Psoas muscle (tissue), 7 donors: ENCODE measurements at regions not wholly inside any gene's neighbourhood (a gene's known extent, or its start where the extent isn't known, plus 50 kb on each side); places are given as distances from the start of the nearest gene placed in this dataset.

ENCODE experiments used
- ATAC-seq, 4 donors: fragments of 200-7000 bp; cut with Tn5 transposase; one replicate each; pipeline ENCODE4 v1.9.1; 2020; ENCODE audit warnings: moderate library complexity in 3 of 4, mild to moderate bottlenecking in 2 of 4
- DNase-seq, 2 donors: peaks; one replicate each; pipeline ENCODE4 v3.0.0-alpha.2; 2020
- H3K27ac ChIP-seq: fragments of 200-600 bp; one replicate; pipeline ENCODE4 v1.8.0; 2022
- H3K27me3 ChIP-seq, 3 donors: fragments of 200-600 bp in 1 of 3; one replicate each; pipeline versions ENCODE4 v1.6.1 to v1.8.0; 2013 to 2022; ENCODE audit warnings: low read length in 2 of 3, mild to moderate bottlenecking in 2 of 3, moderate library complexity in 1 of 3; ENCODE audit not compliant: insufficient read depth in 3 of 3
- H3K36me3 ChIP-seq, 2 donors: fragments of 200-600 bp in 1 of 2; one replicate each; pipeline versions ENCODE4 v1.6.1 to v1.8.0; 2013 to 2022; ENCODE audit warnings: low read depth in 1 of 2, mild to moderate bottlenecking in 1 of 2, moderate library complexity in 1 of 2; ENCODE audit not compliant: insufficient read depth in 1 of 2
- H3K4me1 ChIP-seq: fragments of 200-600 bp; one replicate; pipeline ENCODE4 v1.8.0; 2022
- H3K4me3 ChIP-seq: fragments of 200-600 bp; one replicate; pipeline ENCODE4 v1.8.0; 2022; ENCODE audit warnings: mild to moderate bottlenecking
- H3K9me3 ChIP-seq: fragments of 200-600 bp; one replicate; pipeline ENCODE4 v1.8.0; 2022
- CTCF ChIP-seq: fragments of 200-600 bp; IDR thresholded peaks from one replicate; pipeline ENCODE4 v1.8.0; 2022; ENCODE audit warnings: antibody characterized with exemption
- WGBS, 3 donors: extraction: QIAGEN DNeasy Blood & Tissue Kit; methylation state at CpG; one replicate each; pipeline versions ENCODE4 v1.1.6 to v1.1.7; 2013; 5-methylcytosine and 5-hydroxymethylcytosine counted together
- intact Hi-C, 2 donors: fragments of 100-400 bp; cut with DNase I; formaldehyde crosslinking; loops; one replicate each; pipeline versions ENCODE4 v1.11.0 to v1.14.2; 2022
- donor health status: healthy with polysubstance abuse.
- donor health status: DM: no; HTN: no; CAD: no; lungs with moderate emphysema.
- donor health status: Bipolar disorder and iron deficiency.
- donor health status: healthy.
- donor health status: DM: yes; HTN: yes; CAD: no.
- donor health status: DM: no; HTN: no; CAD: no.
- donor health status: DM: yes; HTN: yes; CAD: no.

GRCh38 chr6:144711661-144712060 is 426.5 kb downstream of the UTRN start:
- no peak for TF ChIP-seq CTCF
- Histone ChIP-seq H3K36me3 (peaks cover 0 to 2% of the 10 kb centered on the region in 2 donors), H3K27ac (no peak overlapping the region), H3K27me3 (no peaks in the 10 kb centered on the region), H3K4me3 (no peak overlapping the region), H3K4me1 (no peaks in the 10 kb centered on the region), H3K9me3 (no peaks in the 10 kb centered on the region)
- no peak for DNase-seq
- ATAC-seq = no peak
- WGBS, 3 donors = 91 to 94% (median 92%) methylated on average over 2 of the region's 2 CpGs
- intact Hi-C loops = no loop called here

GRCh38 chr6:144712541-144712940 is 427.4 kb downstream of the UTRN start:
- Histone ChIP-seq H3K27me3 (no peaks in the 10 kb centered on the region), H3K9me3 (no peaks in the 10 kb centered on the region), H3K4me1 (no peaks in the 10 kb centered on the region), H3K27ac (no peak overlapping the region), H3K4me3 (no peak overlapping the region), H3K36me3 (peaks cover 0 to 1% of the 10 kb centered on the region in 2 donors)
- TF ChIP-seq CTCF = no peak
- 41 to 77% (median 45%) methylated on average over 1 of the region's 1 CpG for WGBS, 3 donors
- intact Hi-C loops = no loop called here
- no peak for ATAC-seq
- DNase-seq = no peak

- intact Hi-C loops = no loop called here
- DNase-seq (no peak), ATAC-seq (no peak)
- TF ChIP-seq CTCF = no peak
- H3K9me3 ChIP-seq = no peaks in the 10 kb centered on the region
- no peak overlapping the region for H3K4me3 ChIP-seq
- 78 to 85% (median 81%) methylated on average over 2 of the region's 2 CpGs for WGBS, 3 donors
- no peaks in the 10 kb centered on the region for H3K27me3 ChIP-seq
- H3K36me3 ChIP-seq = no peaks in the 10 kb centered on the region
- no peaks in the 10 kb centered on the region for H3K4me1 ChIP-seq
- no peak overlapping the region for H3K27ac ChIP-seq
Observed at GRCh38 chr6:144714021-144714712, 429.0 kb downstream of the UTRN start.

GRCh38 chr6:144715344-144715743 is 430.2 kb downstream of the UTRN start:
- Histone ChIP-seq H3K4me3 (no peak overlapping the region), H3K4me1 (no peaks in the 10 kb centered on the region), H3K36me3 (no peaks in the 10 kb centered on the region), H3K9me3 (no peaks in the 10 kb centered on the region), H3K27ac (no peak overlapping the region), H3K27me3 (no peaks in the 10 kb centered on the region)
- DNase-seq (no peak), ATAC-seq (no peak)
- intact Hi-C loops = no loop called here
- WGBS, 3 donors = 95 to 100% (median 95%) methylated on average over 2 of the region's 2 CpGs
- no peak for TF ChIP-seq CTCF

- 96 to 98% (median 97%) methylated on average over 2 of the region's 2 CpGs for WGBS, 3 donors
- H3K27ac ChIP-seq = no peak overlapping the region
- intact Hi-C loops = no loop called here
- TF ChIP-seq CTCF = no peak
- ATAC-seq = no peak
- H3K4me3 ChIP-seq = no peak overlapping the region
- H3K9me3 ChIP-seq = no peaks in the 10 kb centered on the region
- H3K4me1 ChIP-seq = no peaks in the 10 kb centered on the region
- no peaks in the 10 kb centered on the region for H3K36me3 ChIP-seq
- DNase-seq = no peak
- H3K27me3 ChIP-seq = no peaks in the 10 kb centered on the region
Observed at GRCh38 chr6:144718431-144718830, 433.3 kb downstream of the UTRN start.
